Neural cell (in vitro differentiated cells): ENCODE measurements at regions not wholly inside any gene's neighbourhood (a gene's known extent, or its start where the extent isn't known, plus 50 kb on each side); places are given as distances from the start of the nearest gene placed in this dataset.

Experiments
- H2AFZ ChIP-seq: fragments of 200-600, 300-800 bp; sonication (generic), shearing (Covaris generic); 2 replicates; pipeline ENCODE4 v1.6.0; 2014; ENCODE audit warnings: low read depth, mild to moderate bottlenecking, antibody characterized with exemption, low read length, moderate library complexity
- H3F3A ChIP-seq: fragments of 200-600 bp; shearing (Covaris generic); 2 replicates; pipeline ENCODE4 v1.6.1; 2016; ENCODE audit warnings: mild to moderate bottlenecking, moderate library complexity, mixed read lengths, antibody characterized with exemption, low read length; ENCODE audit not compliant: insufficient read depth, poor library complexity, severe bottlenecking
- H3K27ac ChIP-seq: fragments of 200-600, 300-800 bp; sonication (generic), shearing (Covaris generic); 2 replicates; pipeline ENCODE4 v1.5.1; 2014; ENCODE audit warnings: mild to moderate bottlenecking, low read length, moderate library complexity
- H3K27me3 ChIP-seq: fragments of 300-800, 200-600 bp; sonication (generic), shearing (Covaris generic); 2 replicates; pipeline ENCODE4 v1.6.0; 2014; ENCODE audit warnings: mild to moderate bottlenecking, low read depth, low read length, moderate library complexity; ENCODE audit not compliant: insufficient read depth
- H3K36me3 ChIP-seq: fragments of 300-800, 200-600 bp; sonication (generic), shearing (Covaris generic); 2 replicates; pipeline ENCODE4 v1.5.1; 2014; ENCODE audit warnings: mild to moderate bottlenecking, antibody characterized with exemption, low read length, moderate library complexity; ENCODE audit not compliant: insufficient read depth
- H3K4me2 ChIP-seq: fragments of 300-800, 200-600 bp; sonication (generic), shearing (Covaris generic); 2 replicates; pipeline ENCODE4 v1.6.0; 2014; ENCODE audit warnings: mild to moderate bottlenecking, low read length
- H3K4me3 ChIP-seq: fragments of 300-800, 200-600 bp; sonication (generic), shearing (Covaris generic); 2 replicates; pipeline ENCODE4 v1.5.1; 2014; ENCODE audit warnings: mild to moderate bottlenecking, low read length, moderate library complexity
- H3K79me2 ChIP-seq: fragments of 200-600 bp; shearing (Covaris generic); replicated peaks from 2 replicates; pipeline ENCODE4 v1.6.0; 2014; ENCODE audit warnings: mild to moderate bottlenecking, low read length, moderate library complexity; ENCODE audit not compliant: insufficient read depth
- H3K9ac ChIP-seq: fragments of 300-800, 200-600 bp; sonication (generic), shearing (Covaris generic); 2 replicates; pipeline ENCODE4 v1.6.1; 2016; ENCODE audit warnings: mild to moderate bottlenecking, low read length, mixed read lengths
- H3K9me2 ChIP-seq: fragments of 200-600 bp; shearing (Covaris generic); 2 replicates; pipeline ENCODE4 v1.6.1; 2016; ENCODE audit warnings: mild to moderate bottlenecking, low read length, mixed read lengths; ENCODE audit not compliant: insufficient read depth
- H3K9me3 ChIP-seq: fragments of 200-600, 300-800 bp; sonication (generic), shearing (Covaris generic); 2 replicates; pipeline ENCODE4 v1.6.1; 2016; ENCODE audit warnings: mild to moderate bottlenecking, mixed run types, low read length, moderate library complexity, mixed read lengths
- H4K20me1 ChIP-seq: fragments of 200-600 bp; shearing (Covaris generic); 2 replicates; pipeline ENCODE4 v1.6.1; 2016; ENCODE audit warnings: mild to moderate bottlenecking, mixed run types; ENCODE audit not compliant: insufficient read depth
- EP300 ChIP-seq: fragments of 450-650 bp; conservative IDR thresholded peaks from 2 replicates; pipeline ENCODE4 v1.6.1; 2014; ENCODE audit warnings: antibody characterized with exemption, mild to moderate bottlenecking, moderate library complexity; ENCODE audit not compliant: poor library complexity, severe bottlenecking
- EZH2 ChIP-seq: fragments of 200-600, 300-800 bp; shearing (Covaris generic), sonication (generic); IDR thresholded peaks from 2 replicates; pipeline ENCODE4 v1.6.1; 2014; ENCODE audit warnings: antibody characterized with exemption, low read length, borderline replicate concordance, mild to moderate bottlenecking; ENCODE audit not compliant: insufficient read depth, poor library complexity, severe bottlenecking
- MXI1 ChIP-seq: fragments of 450-650 bp; conservative IDR thresholded peaks from 2 replicates; pipeline ENCODE4 v1.6.1; 2014; ENCODE audit warnings: antibody characterized with exemption, mild to moderate bottlenecking; ENCODE audit not compliant: poor library complexity, severe bottlenecking
- POLR2AphosphoS5 ChIP-seq: IDR thresholded peaks from 2 replicates; pipeline ENCODE4 v1.6.1; 2012
- RAD21 ChIP-seq: fragments of 450-650 bp; conservative IDR thresholded peaks from 2 replicates; pipeline ENCODE4 v1.6.1; 2014; ENCODE audit warnings: antibody characterized with exemption, mild to moderate bottlenecking, moderate library complexity
- SMC3 ChIP-seq: fragments of 450-650 bp; conservative IDR thresholded peaks from 2 replicates; pipeline ENCODE4 v1.6.1; 2014; ENCODE audit warnings: antibody characterized with exemption, mild to moderate bottlenecking, moderate library complexity; ENCODE audit not compliant: poor library complexity
- TAF1 ChIP-seq: IDR thresholded peaks from 2 replicates; pipeline ENCODE4 v1.6.1; 2012; ENCODE audit warnings: low read depth
- TF ChIP-seq, protein P1 (sequence below): fragments of 450-650 bp; IDR thresholded peaks from 2 replicates; pipeline ENCODE4 v1.5.1; 2014; ENCODE audit warnings: antibody characterized with exemption, mild to moderate bottlenecking, moderate library complexity; ENCODE audit not compliant: poor library complexity, severe bottlenecking
- TF ChIP-seq, protein P2 (sequence below): IDR thresholded peaks from 2 replicates; pipeline ENCODE4 v1.6.1; 2012; ENCODE audit warnings: borderline replicate concordance

DNA sequence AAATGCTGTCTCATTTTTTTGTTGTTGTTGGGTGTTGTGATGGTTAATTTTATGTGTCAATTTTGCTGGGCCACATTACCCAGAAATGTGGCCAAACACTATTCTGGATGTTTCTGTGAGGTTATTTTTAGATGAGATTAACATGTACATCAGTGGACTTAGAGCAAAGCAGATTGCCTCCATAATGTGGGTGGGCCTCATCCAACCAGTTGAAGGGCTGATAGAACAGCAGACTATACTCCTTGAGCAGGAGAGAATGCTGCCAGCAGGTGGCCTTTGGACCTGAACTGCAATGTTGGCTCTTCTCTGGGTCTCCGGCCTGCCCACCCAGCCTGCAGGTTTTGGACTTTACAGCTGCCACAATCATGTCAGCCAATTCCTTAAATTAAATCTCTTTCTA, 169.0 kb downstream of the FTCDNL1 start:
- Histone ChIP-seq H3K9ac (no peak overlapping the region), H3F3A (no peaks in the 10 kb centered on the region), H3K9me2 (no peaks in the 10 kb centered on the region), H4K20me1 (no peaks in the 10 kb centered on the region), H3K27me3 (no peaks in the 10 kb centered on the region), H3K9me3 (no peaks in the 10 kb centered on the region), H3K36me3 (no peaks in the 10 kb centered on the region), H3K4me3 (no peak overlapping the region), H2AFZ (no peak overlapping the region), H3K27ac (no peak overlapping the region), H3K79me2 (no peaks in the 10 kb centered on the region), H3K4me2 (no peak overlapping the region)
- no peak for TF ChIP-seq MXI1
- TF ChIP-seq EP300: no peak

DNA sequence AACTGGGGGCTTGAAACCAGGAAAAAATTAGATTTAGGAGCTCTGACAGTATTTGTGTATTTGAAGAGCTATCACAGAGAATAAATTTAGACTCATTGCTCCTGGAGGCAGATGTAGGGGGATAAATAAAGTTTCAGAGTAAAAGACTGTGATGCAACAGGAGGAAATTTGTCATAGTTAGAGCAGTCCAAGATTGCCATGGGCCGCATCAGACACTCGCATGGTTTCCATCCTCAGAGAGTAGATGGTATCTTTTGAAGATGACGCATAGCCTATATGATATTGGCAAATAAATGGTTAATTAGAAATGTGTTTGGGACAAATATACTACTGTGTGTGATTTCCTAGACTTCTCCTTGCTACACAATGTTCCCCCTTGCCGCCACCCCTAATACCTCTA, 170.5 kb downstream of the FTCDNL1 start:
- H3K27me3 ChIP-seq: no peaks in the 10 kb centered on the region
- H3K36me3 ChIP-seq: no peaks in the 10 kb centered on the region
- H3K9me3 ChIP-seq: no peaks in the 10 kb centered on the region
- no peak overlapping the region for H2AFZ ChIP-seq
- H3K27ac ChIP-seq: no peak overlapping the region
- H3F3A ChIP-seq: no peaks in the 10 kb centered on the region
- no peak overlapping the region for H3K4me3 ChIP-seq
- H3K9me2 ChIP-seq: no peaks in the 10 kb centered on the region
- TF ChIP-seq MXI1: no peak
- no peak for TF ChIP-seq RAD21
- TF ChIP-seq EP300: no peak
- TF ChIP-seq, protein P1, sequence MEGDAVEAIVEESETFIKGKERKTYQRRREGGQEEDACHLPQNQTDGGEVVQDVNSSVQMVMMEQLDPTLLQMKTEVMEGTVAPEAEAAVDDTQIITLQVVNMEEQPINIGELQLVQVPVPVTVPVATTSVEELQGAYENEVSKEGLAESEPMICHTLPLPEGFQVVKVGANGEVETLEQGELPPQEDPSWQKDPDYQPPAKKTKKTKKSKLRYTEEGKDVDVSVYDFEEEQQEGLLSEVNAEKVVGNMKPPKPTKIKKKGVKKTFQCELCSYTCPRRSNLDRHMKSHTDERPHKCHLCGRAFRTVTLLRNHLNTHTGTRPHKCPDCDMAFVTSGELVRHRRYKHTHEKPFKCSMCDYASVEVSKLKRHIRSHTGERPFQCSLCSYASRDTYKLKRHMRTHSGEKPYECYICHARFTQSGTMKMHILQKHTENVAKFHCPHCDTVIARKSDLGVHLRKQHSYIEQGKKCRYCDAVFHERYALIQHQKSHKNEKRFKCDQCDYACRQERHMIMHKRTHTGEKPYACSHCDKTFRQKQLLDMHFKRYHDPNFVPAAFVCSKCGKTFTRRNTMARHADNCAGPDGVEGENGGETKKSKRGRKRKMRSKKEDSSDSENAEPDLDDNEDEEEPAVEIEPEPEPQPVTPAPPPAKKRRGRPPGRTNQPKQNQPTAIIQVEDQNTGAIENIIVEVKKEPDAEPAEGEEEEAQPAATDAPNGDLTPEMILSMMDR: no peak
- no peak for TF ChIP-seq TAF1
- no peak for TF ChIP-seq POLR2AphosphoS5
- TF ChIP-seq SMC3: no peak
- TF ChIP-seq EZH2: no peak
- TF ChIP-seq, protein P2, sequence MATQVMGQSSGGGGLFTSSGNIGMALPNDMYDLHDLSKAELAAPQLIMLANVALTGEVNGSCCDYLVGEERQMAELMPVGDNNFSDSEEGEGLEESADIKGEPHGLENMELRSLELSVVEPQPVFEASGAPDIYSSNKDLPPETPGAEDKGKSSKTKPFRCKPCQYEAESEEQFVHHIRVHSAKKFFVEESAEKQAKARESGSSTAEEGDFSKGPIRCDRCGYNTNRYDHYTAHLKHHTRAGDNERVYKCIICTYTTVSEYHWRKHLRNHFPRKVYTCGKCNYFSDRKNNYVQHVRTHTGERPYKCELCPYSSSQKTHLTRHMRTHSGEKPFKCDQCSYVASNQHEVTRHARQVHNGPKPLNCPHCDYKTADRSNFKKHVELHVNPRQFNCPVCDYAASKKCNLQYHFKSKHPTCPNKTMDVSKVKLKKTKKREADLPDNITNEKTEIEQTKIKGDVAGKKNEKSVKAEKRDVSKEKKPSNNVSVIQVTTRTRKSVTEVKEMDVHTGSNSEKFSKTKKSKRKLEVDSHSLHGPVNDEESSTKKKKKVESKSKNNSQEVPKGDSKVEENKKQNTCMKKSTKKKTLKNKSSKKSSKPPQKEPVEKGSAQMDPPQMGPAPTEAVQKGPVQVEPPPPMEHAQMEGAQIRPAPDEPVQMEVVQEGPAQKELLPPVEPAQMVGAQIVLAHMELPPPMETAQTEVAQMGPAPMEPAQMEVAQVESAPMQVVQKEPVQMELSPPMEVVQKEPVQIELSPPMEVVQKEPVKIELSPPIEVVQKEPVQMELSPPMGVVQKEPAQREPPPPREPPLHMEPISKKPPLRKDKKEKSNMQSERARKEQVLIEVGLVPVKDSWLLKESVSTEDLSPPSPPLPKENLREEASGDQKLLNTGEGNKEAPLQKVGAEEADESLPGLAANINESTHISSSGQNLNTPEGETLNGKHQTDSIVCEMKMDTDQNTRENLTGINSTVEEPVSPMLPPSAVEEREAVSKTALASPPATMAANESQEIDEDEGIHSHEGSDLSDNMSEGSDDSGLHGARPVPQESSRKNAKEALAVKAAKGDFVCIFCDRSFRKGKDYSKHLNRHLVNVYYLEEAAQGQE: no peak
- no peak overlapping the region for H3K4me2 ChIP-seq
- no peaks in the 10 kb centered on the region for H3K79me2 ChIP-seq
- H4K20me1 ChIP-seq: no peaks in the 10 kb centered on the region
- no peak overlapping the region for H3K9ac ChIP-seq

DNA sequence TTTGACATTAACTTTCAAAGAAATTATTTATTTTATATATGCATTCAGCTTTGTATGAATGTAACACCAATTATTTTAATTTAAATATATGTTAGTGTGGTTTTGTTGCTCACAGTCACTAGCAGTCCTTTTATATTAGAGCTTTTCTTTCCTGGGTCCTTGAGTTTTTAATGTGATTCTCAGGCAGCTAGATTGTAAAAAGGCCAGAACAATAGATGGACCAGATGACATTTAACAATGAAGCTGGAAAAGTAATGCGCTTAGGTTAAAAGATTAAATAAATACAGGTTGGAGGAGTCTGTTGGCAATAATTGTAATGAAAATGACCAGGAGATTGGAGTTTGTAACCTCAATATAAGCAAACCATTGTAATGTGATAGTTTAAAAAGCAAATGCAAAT, 171.1 kb downstream of the FTCDNL1 start:
- no peaks in the 10 kb centered on the region for H3K27me3 ChIP-seq
- no peaks in the 10 kb centered on the region for H4K20me1 ChIP-seq
- no peak overlapping the region for H3K4me2 ChIP-seq
- no peaks in the 10 kb centered on the region for H3K9me3 ChIP-seq
- H3K9me2 ChIP-seq: no peaks in the 10 kb centered on the region
- H3K79me2 ChIP-seq: no peaks in the 10 kb centered on the region
- H3K4me3 ChIP-seq: no peak overlapping the region
- no peaks in the 10 kb centered on the region for H3F3A ChIP-seq
- no peak overlapping the region for H3K9ac ChIP-seq
- no peaks in the 10 kb centered on the region for H3K36me3 ChIP-seq
- H3K27ac ChIP-seq: no peak overlapping the region
- H2AFZ ChIP-seq: no peak overlapping the region
- TF ChIP-seq EP300 (no peak), RAD21 (no peak), EZH2 (no peak), POLR2AphosphoS5 (no peak), MXI1 (no peak), TAF1 (no peak), SMC3 (no peak)
- TF ChIP-seq, protein P2: no peak
- TF ChIP-seq, protein P1: no peak
